GM13977 (cell line): ENCODE measurements at regions not wholly inside any gene's neighbourhood (a gene's known extent, or its start where the extent isn't known, plus 50 kb on each side); places are given as distances from the start of the nearest gene placed in this dataset.

ENCODE experiments used
- DNase-seq: peaks from one replicate; pipeline ENCODE4 v3.0.0; 2012; ENCODE audit warnings: low spot score
- CTCF ChIP-seq: IDR thresholded peaks from 2 replicates; pipeline ENCODE4 v1.5.1; 2012; ENCODE audit warnings: mild to moderate bottlenecking, control low read depth; ENCODE audit not compliant: insufficient read depth; ENCODE audit errors: extremely low read depth, missing control alignments
- in situ Hi-C: fragments of 300-500 bp; cut with MboI; formaldehyde crosslinking; loops from one replicate; pipeline ENCODE4 v1.12.0; 2022; ENCODE audit warnings: low sequenced_read_pairs, low pct_unique_long_range_greater_than_20kb, mixed read lengths, inconsistent platforms; ENCODE audit not compliant: unreplicated experiment

DNA sequence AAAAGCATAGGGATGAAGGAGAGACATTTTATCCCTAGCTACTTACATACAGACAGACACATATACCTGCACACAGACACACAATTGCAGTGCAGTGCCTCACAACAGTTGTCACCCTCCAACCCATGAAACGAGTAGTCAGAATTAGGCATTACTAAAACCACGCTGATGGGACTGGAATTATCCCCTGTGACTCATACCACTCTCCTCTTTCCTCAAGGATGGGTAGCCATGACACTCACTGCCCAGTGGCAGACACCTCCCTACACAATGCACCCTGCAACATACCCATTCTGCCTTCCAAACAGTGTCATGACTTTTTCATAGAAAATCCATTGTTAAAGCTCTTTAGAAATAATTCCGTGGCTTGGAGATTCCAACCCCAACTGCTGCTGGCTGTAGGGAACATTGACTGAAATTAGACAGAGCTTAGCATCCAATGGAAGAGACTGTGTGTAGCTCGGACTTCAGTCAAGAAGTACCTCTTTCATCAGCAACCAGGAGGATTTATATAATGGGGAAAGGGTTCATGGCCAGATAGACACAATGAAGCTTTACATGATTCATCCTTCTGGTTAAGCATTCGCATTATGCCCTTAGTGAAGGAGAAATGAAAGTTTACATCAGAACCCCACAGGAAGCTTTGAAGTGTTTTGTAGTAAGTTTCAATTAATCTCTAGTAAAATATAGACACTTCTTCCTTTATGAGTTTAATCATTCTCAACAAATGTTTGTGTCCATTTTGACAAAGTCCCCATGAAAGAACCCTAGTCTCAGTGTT lies 155.2 kb downstream of the FBXO15 start:
- no peak for DNase-seq
- TF ChIP-seq CTCF = no peak
- in situ Hi-C loops = no loop called here

DNA sequence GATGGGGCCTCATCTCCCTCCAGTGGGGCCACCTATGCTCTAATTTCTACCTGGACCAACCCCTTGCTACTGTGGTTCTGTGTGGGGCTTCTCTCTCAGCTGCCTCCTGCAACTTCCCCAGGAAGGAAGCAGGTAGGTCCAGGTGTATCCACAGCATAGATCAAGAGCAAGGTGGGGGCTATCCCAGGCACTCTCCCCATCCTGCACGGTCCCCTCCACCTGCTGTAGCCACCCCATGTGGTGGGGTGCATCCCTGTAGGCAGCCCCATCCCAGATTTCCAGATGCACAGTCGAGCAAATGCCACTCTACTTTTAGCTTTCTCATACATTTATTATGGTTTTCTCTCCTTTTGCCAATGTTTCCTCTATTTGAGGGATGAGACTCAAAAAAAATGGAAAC lies 156.1 kb downstream of the FBXO15 start:
- TF ChIP-seq CTCF = no peak
- in situ Hi-C loops = no loop called here
- DNase-seq = no peak

- no peak for DNase-seq
- in situ Hi-C loops = no loop called here
- TF ChIP-seq CTCF = no peak
Observed at GRCh38 chr18:73990258-73990657, 157.4 kb downstream of the FBXO15 start.

- DNase-seq = no peak
- no peak for TF ChIP-seq CTCF
- in situ Hi-C loops = no loop called here
Observed at GRCh38 chr18:73987247-73987980, 160.2 kb downstream of the FBXO15 start.

- DNase-seq = no peak
- no peak for TF ChIP-seq CTCF
- in situ Hi-C loops = no loop called here
Observed at GRCh38 chr18:73986711-73987110, 160.9 kb downstream of the FBXO15 start.

DNA sequence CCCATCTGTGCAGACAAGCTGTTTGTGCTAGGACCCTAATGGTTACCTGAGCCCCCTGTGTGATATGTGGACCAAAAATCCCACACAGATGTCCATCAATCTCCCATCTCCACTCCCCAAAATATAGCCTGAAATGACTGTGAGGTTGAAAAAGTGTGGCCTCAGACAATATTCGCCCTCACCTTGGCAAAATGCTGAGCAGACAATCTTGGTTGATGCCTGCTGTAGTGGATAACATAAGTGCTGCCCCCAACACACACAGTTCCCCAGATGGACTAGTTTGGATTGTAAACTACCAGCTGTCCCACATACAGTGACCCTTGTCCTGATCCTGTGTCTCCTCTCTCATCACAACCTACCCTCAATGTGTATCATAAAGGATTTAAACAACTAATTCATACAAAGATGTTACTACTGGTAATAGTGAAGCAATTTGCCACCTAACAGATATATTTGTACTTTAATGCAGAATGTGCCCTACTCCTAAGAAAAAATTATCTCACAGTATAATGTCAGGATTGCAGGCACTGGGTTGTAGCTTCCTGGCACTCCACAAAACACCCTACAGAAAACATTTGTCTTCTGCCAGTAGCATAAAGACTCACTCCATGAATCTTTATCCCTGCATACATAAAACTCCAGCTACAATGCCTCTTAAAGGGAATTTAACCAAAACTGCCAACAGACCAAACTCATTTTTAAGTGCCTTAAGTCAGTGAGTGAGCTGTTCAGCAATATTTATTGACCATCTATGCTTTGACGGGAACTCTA lies 161.6 kb downstream of the FBXO15 start:
- no peak for TF ChIP-seq CTCF
- in situ Hi-C loops = no loop called here
- no peak for DNase-seq
